ENCODE measurements at regions not wholly inside any gene's neighbourhood (a gene's known extent, or its start where the extent isn't known, plus 50 kb on each side); places are given as distances from the start of the nearest gene placed in this dataset.

DNA sequence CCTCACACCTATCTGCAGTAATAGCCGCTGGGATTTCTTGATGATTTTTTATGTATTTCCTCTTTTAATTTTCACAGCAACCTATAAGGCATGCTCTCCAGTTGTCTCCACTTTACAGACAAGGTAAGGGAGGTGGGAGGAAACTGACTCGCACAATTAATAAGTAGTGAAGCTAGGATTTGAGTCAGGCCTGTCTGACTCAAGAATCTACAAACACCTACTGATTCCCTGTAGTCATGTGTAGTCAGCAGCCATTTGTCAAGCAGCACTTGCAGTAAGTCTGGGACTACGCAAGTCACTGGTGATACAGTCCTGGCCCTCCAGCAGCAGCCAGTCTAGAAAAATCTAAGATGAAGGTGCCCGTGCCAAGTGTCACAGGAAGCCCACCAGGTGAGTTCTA, 193.6 kb upstream of the PKDCC start:
- H3K27ac ChIP-seq (ENCODE audit: low read depth, low read length) = no peak overlapping the region
- H3K4me3 ChIP-seq (ENCODE audit: low read length) = no peak overlapping the region
- no peaks in the 10 kb centered on the region for H3K36me3 ChIP-seq (ENCODE audit: control insufficient read depth in 2 of 3, insufficient read depth in 3 of 3, low read length in 3 of 3)
- H3K4me3 Mint-ChIP-seq = no peak overlapping the region
- no peaks in the 10 kb centered on the region for H3K4me1 Mint-ChIP-seq
- DNase-seq (no peak), ATAC-seq (no peak)
- H3K27ac Mint-ChIP-seq = no peak overlapping the region
- H3K27me3 ChIP-seq (ENCODE audit: control insufficient read depth in 2 of 2, insufficient read depth in 2 of 2, low read length in 2 of 2) = no peaks in the 10 kb centered on the region
- H3K27me3 Mint-ChIP-seq = peaks cover 3 to 19% (median 12%) of the 10 kb centered on the region in 5 donors
- ChIA-PET POLR2A (no interaction called here), CTCF (interaction anchor here (0.6 to 2.2 kb wide), 3 partner anchors 14 to 233 kb away, joined by 3 to 5 read pairs (median 4); no protein-coding TSS in a partner anchor)
- no peaks in the 10 kb centered on the region for H3K36me3 Mint-ChIP-seq
- no peaks in the 10 kb centered on the region for H3K9me3 ChIP-seq (ENCODE audit: control insufficient read depth in 2 of 3, low read length in 3 of 3)
- no peaks in the 10 kb centered on the region for H3K4me1 ChIP-seq (ENCODE audit: control insufficient read depth in 2 of 2, insufficient read depth in 2 of 2, low read length in 2 of 2)
- intact Hi-C loops (cut with micrococcal nuclease) = no loop called here
- H3K9me3 Mint-ChIP-seq = no peaks in the 10 kb centered on the region

DNA sequence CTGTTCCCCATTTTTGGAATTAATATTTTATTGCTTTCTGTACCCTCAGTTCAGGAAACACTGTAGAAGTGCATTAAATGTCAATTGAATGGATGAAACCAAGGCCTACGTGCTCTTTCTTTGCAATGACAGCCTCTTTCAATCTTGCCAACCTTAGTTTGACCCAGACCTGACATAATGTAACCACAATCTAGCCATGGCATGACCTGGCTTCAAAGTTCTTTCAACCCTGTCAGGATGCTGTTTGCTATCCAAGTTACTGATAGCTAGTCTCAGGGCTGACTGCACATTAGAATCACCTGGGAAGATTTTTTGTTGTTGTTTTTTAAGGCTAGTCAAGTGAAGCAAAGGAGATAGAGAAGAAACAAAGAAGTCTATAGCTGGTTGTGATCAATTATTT, 190.9 kb upstream of the PKDCC start:
- no peaks in the 10 kb centered on the region for H3K9me3 ChIP-seq (ENCODE audit: control insufficient read depth in 2 of 3, low read length in 3 of 3)
- H3K36me3 Mint-ChIP-seq = no peaks in the 10 kb centered on the region
- ATAC-seq = no peak
- no peak overlapping the region for H3K27ac Mint-ChIP-seq
- POLR2A ChIA-PET = no interaction called here
- no peaks in the 10 kb centered on the region for H3K9me3 Mint-ChIP-seq
- H3K4me3 Mint-ChIP-seq = no peak overlapping the region
- intact Hi-C loops (cut with micrococcal nuclease) = no loop called here
- no peak for DNase-seq
- no peaks in the 10 kb centered on the region for H3K4me1 ChIP-seq (ENCODE audit: control insufficient read depth in 2 of 2, insufficient read depth in 2 of 2, low read length in 2 of 2)
- H3K4me3 ChIP-seq (ENCODE audit: low read length) = no peak overlapping the region
- CTCF ChIA-PET = interaction anchor here (1.3 to 1.5 kb wide), 3 partner anchors 9 to 15 kb away, joined by 3 to 4 read pairs (median 4); no protein-coding TSS in a partner anchor
- H3K27me3 Mint-ChIP-seq = peaks cover 0 to 20% (median 12%) of the 10 kb centered on the region in 5 donors
- no peaks in the 10 kb centered on the region for H3K27me3 ChIP-seq (ENCODE audit: control insufficient read depth in 2 of 2, insufficient read depth in 2 of 2, low read length in 2 of 2)
- H3K36me3 ChIP-seq (ENCODE audit: control insufficient read depth in 2 of 3, insufficient read depth in 3 of 3, low read length in 3 of 3) = no peaks in the 10 kb centered on the region
- H3K4me1 Mint-ChIP-seq = no peaks in the 10 kb centered on the region
- no peak overlapping the region for H3K27ac ChIP-seq (ENCODE audit: low read depth, low read length)

DNA sequence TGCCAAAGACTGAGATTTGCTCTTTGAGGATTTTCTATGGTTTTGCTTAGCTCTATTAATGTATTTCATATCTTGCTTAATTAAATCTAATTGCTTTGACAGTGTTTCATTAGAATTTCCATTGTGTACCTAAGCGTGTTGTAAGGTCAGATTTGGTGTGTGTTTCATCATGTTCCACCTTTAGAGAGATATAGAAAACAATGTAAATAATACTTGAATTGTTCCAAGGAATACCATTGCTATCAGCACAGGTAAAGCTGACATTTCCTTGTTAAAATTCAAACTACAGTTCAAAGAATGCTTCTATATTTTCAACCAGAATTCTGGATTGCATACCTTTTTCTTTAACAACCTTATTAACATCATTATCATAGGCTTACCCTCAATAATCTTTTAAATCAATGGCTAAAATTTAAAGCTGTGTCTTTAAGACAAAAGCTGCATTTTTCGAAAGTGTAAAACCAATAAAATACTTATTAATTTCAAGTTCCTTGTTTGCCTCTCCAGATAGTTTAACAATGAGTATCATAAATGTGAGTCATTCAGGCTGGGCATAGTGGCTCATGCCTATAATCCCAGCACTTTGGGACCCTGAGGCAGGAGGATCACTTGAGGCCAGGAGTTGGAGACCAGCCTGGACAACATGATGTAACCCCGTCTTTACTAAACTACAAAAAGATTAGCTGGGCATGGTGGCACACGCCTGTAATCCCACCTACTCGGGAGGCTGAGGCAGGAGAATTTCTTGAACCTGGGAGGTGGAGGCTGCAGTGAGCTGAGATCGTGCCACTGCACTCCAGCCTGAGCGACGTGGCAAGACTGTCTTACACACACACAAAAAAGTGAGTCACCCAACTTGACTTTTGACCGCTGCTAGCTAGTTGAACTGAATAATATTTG, 188.0 kb upstream of the PKDCC start:
- H3K27me3 Mint-ChIP-seq = peaks cover 6 to 24% (median 11%) of the 10 kb centered on the region in 5 donors
- Histone ChIP-seq H3K27me3 (ENCODE audit: control insufficient read depth in 2 of 2, insufficient read depth in 2 of 2, low read length in 2 of 2) (no peaks in the 10 kb centered on the region), H3K4me1 (ENCODE audit: control insufficient read depth in 2 of 2, insufficient read depth in 2 of 2, low read length in 2 of 2) (no peaks in the 10 kb centered on the region), H3K9me3 (ENCODE audit: control insufficient read depth in 2 of 3, low read length in 3 of 3) (no peaks in the 10 kb centered on the region), H3K36me3 (ENCODE audit: control insufficient read depth in 2 of 3, insufficient read depth in 3 of 3, low read length in 3 of 3) (no peaks in the 10 kb centered on the region), H3K4me3 (ENCODE audit: low read length) (no peak overlapping the region), H3K27ac (ENCODE audit: low read depth, low read length) (no peak overlapping the region)
- H3K4me3 Mint-ChIP-seq = no peak overlapping the region
- CTCF ChIA-PET = no interaction called here
- peaks cover 0 to 2% (median 0%) of the 10 kb centered on the region in 11 donors for H3K9me3 Mint-ChIP-seq
- POLR2A ChIA-PET = interaction anchor here (0.6 to 0.9 kb wide), 2 partner anchors 223 to 629 kb away, joined by 3 to 6 read pairs; no protein-coding TSS in a partner anchor
- no peak for DNase-seq
- no peak for ATAC-seq
- H3K36me3 Mint-ChIP-seq = no peaks in the 10 kb centered on the region
- H3K27ac Mint-ChIP-seq = peak overlapping the region in 1 of 9 donors; percentile 57
- no peaks in the 10 kb centered on the region for H3K4me1 Mint-ChIP-seq
- intact Hi-C loops (cut with micrococcal nuclease) = no loop called here

DNA sequence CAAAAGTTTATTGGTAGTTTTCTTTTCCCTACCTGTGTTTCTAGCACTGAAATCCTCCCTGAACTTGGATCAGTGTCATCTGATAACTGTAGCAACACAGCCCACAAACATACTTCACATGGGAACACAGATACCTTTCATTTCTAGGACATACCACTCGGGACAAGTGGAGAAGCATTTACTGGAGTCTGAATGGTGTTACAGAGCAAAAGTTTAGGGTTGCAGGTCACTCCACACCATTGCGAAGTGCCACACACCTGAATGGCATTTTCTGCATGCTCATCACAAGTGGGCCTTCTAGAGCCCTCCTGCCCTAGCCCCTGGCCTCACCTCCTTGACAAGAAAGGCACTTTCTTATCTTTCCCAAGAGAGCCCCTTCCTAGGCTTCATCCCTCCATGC, 184.8 kb upstream of the PKDCC start:
- ATAC-seq = no peak
- Histone ChIP-seq H3K36me3 (ENCODE audit: control insufficient read depth in 2 of 3, insufficient read depth in 3 of 3, low read length in 3 of 3) (no peaks in the 10 kb centered on the region), H3K27me3 (ENCODE audit: control insufficient read depth in 2 of 2, insufficient read depth in 2 of 2, low read length in 2 of 2) (no peaks in the 10 kb centered on the region), H3K9me3 (ENCODE audit: control insufficient read depth in 2 of 3, low read length in 3 of 3) (no peaks in the 10 kb centered on the region), H3K27ac (ENCODE audit: low read depth, low read length) (no peak overlapping the region), H3K4me3 (ENCODE audit: low read length) (no peak overlapping the region), H3K4me1 (ENCODE audit: control insufficient read depth in 2 of 2, insufficient read depth in 2 of 2, low read length in 2 of 2) (no peaks in the 10 kb centered on the region)
- H3K4me3 Mint-ChIP-seq = no peak overlapping the region
- ChIA-PET POLR2A (no interaction called here), CTCF (no interaction called here)
- peaks cover 0 to 2% (median 0%) of the 10 kb centered on the region in 11 donors for H3K9me3 Mint-ChIP-seq
- DNase-seq = no peak
- H3K4me1 Mint-ChIP-seq = peaks cover 0 to 7% (median 0%) of the 10 kb centered on the region in 7 donors
- H3K27me3 Mint-ChIP-seq = peaks cover 6 to 29% (median 12%) of the 10 kb centered on the region in 5 donors
- H3K36me3 Mint-ChIP-seq = no peaks in the 10 kb centered on the region
- no peak overlapping the region for H3K27ac Mint-ChIP-seq
- intact Hi-C loops (cut with micrococcal nuclease) = no loop called here

DNA sequence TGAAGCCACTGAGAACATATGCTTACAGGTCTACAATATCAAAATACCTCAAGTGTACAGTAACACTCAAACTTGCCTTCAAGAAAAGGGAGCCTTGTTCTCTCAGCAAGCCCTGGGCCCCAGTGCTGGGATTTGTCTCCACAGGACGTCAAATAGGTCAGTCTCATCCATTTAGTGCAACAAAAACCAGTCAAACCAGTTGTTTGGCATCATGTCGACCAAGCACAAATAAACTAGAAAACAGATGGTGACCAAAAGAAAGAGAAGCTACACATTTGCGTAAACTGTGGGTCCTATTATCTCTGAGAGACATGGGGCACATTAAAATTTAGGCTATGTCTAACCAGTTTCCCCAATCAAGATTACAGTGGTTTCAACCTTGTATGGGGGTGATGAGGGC, 182.6 kb upstream of the PKDCC start:
- Histone ChIP-seq H3K9me3 (ENCODE audit: control insufficient read depth in 2 of 3, low read length in 3 of 3) (no peaks in the 10 kb centered on the region), H3K4me1 (ENCODE audit: control insufficient read depth in 2 of 2, insufficient read depth in 2 of 2, low read length in 2 of 2) (no peaks in the 10 kb centered on the region), H3K4me3 (ENCODE audit: low read length) (no peak overlapping the region), H3K27ac (ENCODE audit: low read depth, low read length) (no peak overlapping the region), H3K36me3 (ENCODE audit: control insufficient read depth in 2 of 3, insufficient read depth in 3 of 3, low read length in 3 of 3) (no peaks in the 10 kb centered on the region), H3K27me3 (ENCODE audit: control insufficient read depth in 2 of 2, insufficient read depth in 2 of 2, low read length in 2 of 2) (no peaks in the 10 kb centered on the region)
- no peak overlapping the region for H3K4me3 Mint-ChIP-seq
- POLR2A ChIA-PET = no interaction called here
- H3K36me3 Mint-ChIP-seq = no peaks in the 10 kb centered on the region
- no peak overlapping the region for H3K27ac Mint-ChIP-seq
- no peak for ATAC-seq
- peaks cover 6 to 26% (median 10%) of the 10 kb centered on the region in 5 donors for H3K27me3 Mint-ChIP-seq
- H3K9me3 Mint-ChIP-seq = peaks cover 0 to 2% (median 0%) of the 10 kb centered on the region in 11 donors
- CTCF ChIA-PET = no interaction called here
- no peak for DNase-seq
- peaks cover 0 to 10% (median 0%) of the 10 kb centered on the region in 7 donors for H3K4me1 Mint-ChIP-seq
- intact Hi-C loops (cut with micrococcal nuclease) = loop anchor here in 1 of 2 donors (5.0 kb wide), 1 partner anchor 462 kb away; no protein-coding TSS in a partner anchor

DNA sequence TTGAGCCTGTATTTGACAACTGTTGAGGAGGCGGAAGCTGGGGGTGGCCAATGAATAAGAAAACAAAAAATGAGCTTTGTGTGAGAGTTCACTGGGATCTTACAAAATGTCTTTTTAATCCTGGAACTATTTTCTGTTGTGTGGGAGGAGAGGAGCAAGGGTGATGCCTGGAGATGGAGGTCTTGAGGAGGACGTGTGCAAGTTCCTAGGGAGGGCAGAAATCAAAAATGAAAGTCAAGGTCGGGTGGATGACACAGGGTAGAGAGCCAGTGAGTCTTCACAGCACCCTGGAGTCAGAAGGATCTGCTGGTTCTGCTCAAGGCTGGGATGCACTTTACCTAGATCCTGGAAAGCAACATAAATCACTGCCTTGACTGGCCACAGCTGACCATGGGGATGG, 180.3 kb upstream of the PKDCC start:
- H3K9me3 ChIP-seq (ENCODE audit: control insufficient read depth in 2 of 3, low read length in 3 of 3) = no peaks in the 10 kb centered on the region
- Mint-ChIP-seq H3K9me3 (peaks cover 0 to 2% (median 0%) of the 10 kb centered on the region in 11 donors), H3K36me3 (no peaks in the 10 kb centered on the region), H3K27ac (peak overlapping the region in 1 of 9 donors; percentile 13), H3K4me1 (peaks cover 0 to 11% (median 0%) of the 10 kb centered on the region in 7 donors), H3K27me3 (peaks cover 0 to 22% (median 6%) of the 10 kb centered on the region in 5 donors), H3K4me3 (peak overlapping the region in 2 of 10 donors; percentile 32 to 63)
- intact Hi-C loops (cut with micrococcal nuclease) = loop anchor here in 1 of 2 donors (5.0 kb wide), 1 partner anchor 460 kb away; no protein-coding TSS in a partner anchor
- no peaks in the 10 kb centered on the region for H3K36me3 ChIP-seq (ENCODE audit: control insufficient read depth in 2 of 3, insufficient read depth in 3 of 3, low read length in 3 of 3)
- DNase-seq (no peak), ATAC-seq (no peak)
- ChIA-PET CTCF (interaction anchor here (0.9 to 5.8 kb wide), 5 partner anchors 10 to 796 kb away, joined by 3 to 53 read pairs (median 3); no protein-coding TSS in a partner anchor), POLR2A (no interaction called here)
- no peaks in the 10 kb centered on the region for H3K4me1 ChIP-seq (ENCODE audit: control insufficient read depth in 2 of 2, insufficient read depth in 2 of 2, low read length in 2 of 2)
- no peak overlapping the region for H3K4me3 ChIP-seq (ENCODE audit: low read length)
- H3K27ac ChIP-seq (ENCODE audit: low read depth, low read length) = no peak overlapping the region
- H3K27me3 ChIP-seq (ENCODE audit: control insufficient read depth in 2 of 2, insufficient read depth in 2 of 2, low read length in 2 of 2) = no peaks in the 10 kb centered on the region
